SU-DHL-6 (cell line): ENCODE measurements at regions not wholly inside any gene's neighbourhood (a gene's known extent, or its start where the extent isn't known, plus 50 kb on each side); places are given as distances from the start of the nearest gene placed in this dataset.

Experiments
- CTCF ChIP-seq: fragments of 200-600 bp; sonication (generic); IDR thresholded peaks from one replicate; pipeline ENCODE4 v1.5.1; 2017; ENCODE audit warnings: antibody characterized with exemption, mild to moderate bottlenecking, low read length, moderate library complexity; ENCODE audit not compliant: insufficient read depth, poor library complexity, severe bottlenecking
- EZH2phosphoT487 ChIP-seq: fragments of 200-600 bp; sonication (generic), shearing (Covaris generic); conservative IDR thresholded peaks from 2 replicates; pipeline ENCODE4 v1.6.1; 2018; ENCODE audit warnings: mild to moderate bottlenecking, antibody characterized with exemption, low read length, moderate library complexity, mixed read lengths

- TF ChIP-seq CTCF (no peak), EZH2phosphoT487 (no peak)
Measured at GRCh38 chr18:72339976-72340375, 204.2 kb downstream of the CBLN2 start.
